ENCODE measurements at regions not wholly inside any gene's neighbourhood (a gene's known extent, or its start where the extent isn't known, plus 50 kb on each side); places are given as distances from the start of the nearest gene placed in this dataset.

DNA sequence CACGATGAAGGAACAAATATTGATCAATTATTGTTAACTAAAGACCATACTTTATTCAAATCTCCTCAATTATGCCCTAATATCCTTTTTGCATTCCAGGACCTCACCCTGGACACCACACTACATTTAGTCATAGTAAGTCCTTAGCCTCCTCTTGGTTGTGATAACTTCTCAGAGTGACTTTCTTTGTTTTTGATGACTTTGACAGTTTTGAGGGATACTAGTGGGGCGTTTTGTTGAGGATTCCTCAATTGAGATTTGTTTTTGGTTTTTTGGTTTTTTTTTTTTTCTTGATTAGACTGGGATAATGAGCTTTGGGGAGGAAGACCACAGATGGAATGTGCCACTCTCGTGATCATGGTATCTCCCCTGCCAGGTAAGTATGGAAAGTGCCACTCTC is 105.5 kb downstream of the SOX9 start:
- DNase-seq (ENCODE audit: low spot score), result no peak
- 95% methylated on average over 3 of the region's 3 CpGs for WGBS (ENCODE audit: low lambda C conversion rate, missing lambda C conversion rate)
- no peak overlapping the region for H3K4me3 ChIP-seq
- peaks cover 11% of the 10 kb centered on the region for H3K4me1 ChIP-seq (ENCODE audit: insufficient read depth)
- no peak overlapping the region for H2AFZ ChIP-seq
- no peak for TF ChIP-seq EZH2phosphoT487 (IDR thresholded peaks at IDR 0.05; ENCODE audit: low read depth, severe bottlenecking, unreplicated experiment)
- TF ChIP-seq, protein P1, sequence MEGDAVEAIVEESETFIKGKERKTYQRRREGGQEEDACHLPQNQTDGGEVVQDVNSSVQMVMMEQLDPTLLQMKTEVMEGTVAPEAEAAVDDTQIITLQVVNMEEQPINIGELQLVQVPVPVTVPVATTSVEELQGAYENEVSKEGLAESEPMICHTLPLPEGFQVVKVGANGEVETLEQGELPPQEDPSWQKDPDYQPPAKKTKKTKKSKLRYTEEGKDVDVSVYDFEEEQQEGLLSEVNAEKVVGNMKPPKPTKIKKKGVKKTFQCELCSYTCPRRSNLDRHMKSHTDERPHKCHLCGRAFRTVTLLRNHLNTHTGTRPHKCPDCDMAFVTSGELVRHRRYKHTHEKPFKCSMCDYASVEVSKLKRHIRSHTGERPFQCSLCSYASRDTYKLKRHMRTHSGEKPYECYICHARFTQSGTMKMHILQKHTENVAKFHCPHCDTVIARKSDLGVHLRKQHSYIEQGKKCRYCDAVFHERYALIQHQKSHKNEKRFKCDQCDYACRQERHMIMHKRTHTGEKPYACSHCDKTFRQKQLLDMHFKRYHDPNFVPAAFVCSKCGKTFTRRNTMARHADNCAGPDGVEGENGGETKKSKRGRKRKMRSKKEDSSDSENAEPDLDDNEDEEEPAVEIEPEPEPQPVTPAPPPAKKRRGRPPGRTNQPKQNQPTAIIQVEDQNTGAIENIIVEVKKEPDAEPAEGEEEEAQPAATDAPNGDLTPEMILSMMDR (IDR thresholded peaks at IDR 0.05; ENCODE audit: poor library complexity), result no peak
- H3K9me3 ChIP-seq (ENCODE audit: low read depth), result no peaks in the 10 kb centered on the region
- peaks cover 2% of the 10 kb centered on the region for H3K27me3 ChIP-seq
- H3K27ac ChIP-seq, result no peak overlapping the region
- H3K36me3 ChIP-seq (replicated peaks; ENCODE audit: insufficient read depth, low read depth), result no peaks in the 10 kb centered on the region
- no peak overlapping the region for H3K4me2 ChIP-seq
- H3K9me2 ChIP-seq (replicated peaks; ENCODE audit: insufficient read depth), result no peaks in the 10 kb centered on the region
- H3K79me2 ChIP-seq, result no peaks in the 10 kb centered on the region
- H4K20me1 ChIP-seq (ENCODE audit: insufficient read depth, poor library complexity, severe bottlenecking), result no peaks in the 10 kb centered on the region

DNA sequence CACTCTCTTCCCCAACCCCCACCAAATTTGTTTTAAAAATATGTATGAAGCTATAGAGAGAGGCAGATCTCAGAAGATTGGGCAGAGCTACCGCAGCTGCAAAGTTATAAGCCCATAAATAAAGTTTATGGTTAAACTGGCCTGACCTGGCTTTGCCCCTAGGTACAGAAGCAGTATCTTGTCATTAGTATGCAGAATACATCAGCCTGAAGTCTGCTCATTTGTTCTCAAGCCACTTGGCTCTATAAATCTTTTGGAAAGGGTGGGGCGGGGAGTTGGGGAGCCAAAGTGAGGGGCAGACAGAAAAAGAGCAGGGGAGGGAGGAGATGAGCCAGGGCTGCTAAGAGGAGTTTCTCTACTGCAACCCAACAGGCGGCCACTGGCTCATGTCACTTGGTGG is 113.2 kb downstream of the SOX9 start:
- no peak for DNase-seq (ENCODE audit: low spot score)
- no peak overlapping the region for H3K4me2 ChIP-seq

DNA sequence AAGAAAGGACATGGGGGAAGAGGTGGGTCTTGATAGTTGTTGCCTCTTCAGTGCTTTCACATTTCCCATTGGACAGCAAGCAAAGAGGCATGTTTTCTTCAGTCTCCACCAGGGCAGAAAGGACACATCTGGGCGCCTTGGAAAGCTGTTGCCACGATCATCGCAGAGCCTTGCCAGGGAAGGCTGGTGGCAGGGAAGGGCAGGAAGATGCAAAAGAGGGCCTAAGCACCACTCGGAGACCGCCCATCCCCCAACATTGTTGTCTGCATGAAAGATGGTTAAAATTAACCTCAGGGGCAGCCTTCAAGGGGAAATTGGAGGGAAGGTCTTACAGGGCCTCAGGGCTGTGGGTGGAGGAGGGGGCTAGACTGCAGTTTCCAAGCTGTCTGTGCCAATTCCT is 114.2 kb downstream of the SOX9 start:
- TF ChIP-seq EZH2 (IDR thresholded peaks at IDR 0.05; ENCODE audit: borderline replicate concordance) (no peak), EZH2phosphoT487 (IDR thresholded peaks at IDR 0.05; ENCODE audit: low read depth, severe bottlenecking, unreplicated experiment) (no peak)
- TF ChIP-seq, protein P1 (IDR thresholded peaks at IDR 0.05; ENCODE audit: poor library complexity), result no peak
- Histone ChIP-seq H3K9me2 (replicated peaks; ENCODE audit: insufficient read depth) (no peaks in the 10 kb centered on the region), H3K27me3 (no peaks in the 10 kb centered on the region), H3K4me1 (ENCODE audit: insufficient read depth) (no peaks in the 10 kb centered on the region), H3K36me3 (replicated peaks; ENCODE audit: insufficient read depth, low read depth) (no peaks in the 10 kb centered on the region), H3K4me2 (no peak overlapping the region), H3K79me2 (no peaks in the 10 kb centered on the region), H2AFZ (no peak overlapping the region), H3K27ac (no peak overlapping the region), H4K20me1 (ENCODE audit: insufficient read depth, poor library complexity, severe bottlenecking) (no peaks in the 10 kb centered on the region), H3K9me3 (ENCODE audit: low read depth) (no peaks in the 10 kb centered on the region), H3K4me3 (no peak overlapping the region)
- DNase-seq (ENCODE audit: low spot score), result no peak
- 81% methylated on average over 5 of the region's 5 CpGs for WGBS (ENCODE audit: low lambda C conversion rate, missing lambda C conversion rate)

More for the DNA sequence above, 113.2 kb downstream of the SOX9 start:
- Histone ChIP-seq H3K9me3 (ENCODE audit: low read depth) (no peaks in the 10 kb centered on the region), H3K79me2 (no peaks in the 10 kb centered on the region), H3K27me3 (no peaks in the 10 kb centered on the region), H2AFZ (no peak overlapping the region), H3K36me3 (replicated peaks; ENCODE audit: insufficient read depth, low read depth) (no peaks in the 10 kb centered on the region), H4K20me1 (ENCODE audit: insufficient read depth, poor library complexity, severe bottlenecking) (no peaks in the 10 kb centered on the region), H3K4me1 (ENCODE audit: insufficient read depth) (no peaks in the 10 kb centered on the region), H3K27ac (no peak overlapping the region), H3K9me2 (replicated peaks; ENCODE audit: insufficient read depth) (no peaks in the 10 kb centered on the region), H3K4me3 (no peak overlapping the region)
- 62% methylated on average over 3 of the region's 3 CpGs for whole genome bisulfite sequencing (ENCODE audit: low lambda C conversion rate, missing lambda C conversion rate)
- no peak for TF ChIP-seq EZH2phosphoT487 (IDR thresholded peaks at IDR 0.05; ENCODE audit: low read depth, severe bottlenecking, unreplicated experiment)
- TF ChIP-seq, protein P1 (IDR thresholded peaks at IDR 0.05; ENCODE audit: poor library complexity), result no peak
- no peak for TF ChIP-seq EZH2 (IDR thresholded peaks at IDR 0.05; ENCODE audit: borderline replicate concordance)
